ENCODE measurements at regions not wholly inside any gene's neighbourhood (a gene's known extent, or its start where the extent isn't known, plus 50 kb on each side); places are given as distances from the start of the nearest gene placed in this dataset.

DNA sequence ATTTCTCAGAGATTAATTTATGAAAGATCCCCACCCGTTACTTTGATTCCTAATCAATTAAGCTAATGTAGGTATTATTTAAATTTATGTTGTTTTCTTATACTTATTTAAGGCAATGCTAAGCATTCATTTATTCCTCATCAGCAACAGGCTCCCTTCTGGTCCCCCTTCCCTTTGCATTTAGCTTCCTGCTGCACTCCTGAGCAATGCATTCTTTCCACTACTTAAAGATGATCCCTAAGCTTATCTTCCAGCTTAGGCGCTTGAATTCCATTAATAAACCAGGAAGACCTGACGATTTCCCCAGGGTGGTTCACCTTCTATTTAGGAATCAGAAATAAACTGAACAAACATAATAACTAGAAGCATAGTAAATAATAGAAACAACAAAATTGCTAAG, 1003.1 kb downstream of the FSTL5 start:
- Histone ChIP-seq H3K27ac (ENCODE audit: low read length in 2 of 2) (no peak overlapping the region), H3K27me3 (replicated peaks in 1 of 4; ENCODE audit: control extremely low read depth in 1 of 4, control insufficient read depth in 3 of 4, insufficient read depth in 4 of 4, low read length in 3 of 4) (no peaks in the 10 kb centered on the region), H3K9me3 (ENCODE audit: control extremely low read depth in 1 of 3, control insufficient read depth in 2 of 3, insufficient read depth in 1 of 3, low read length in 2 of 3) (no peaks in the 10 kb centered on the region), H3K36me3 (replicated peaks in 1 of 2; ENCODE audit: control extremely low read depth in 1 of 2, control insufficient read depth in 1 of 2, extremely low read depth in 1 of 2, insufficient read depth in 2 of 2, low read length in 1 of 2) (no peaks in the 10 kb centered on the region), H3K9ac (ENCODE audit: low read length) (no peak overlapping the region), H4K20me1 (ENCODE audit: control insufficient read depth, insufficient read depth, low read length, poor library complexity, severe bottlenecking) (no peaks in the 10 kb centered on the region), H3K4me1 (ENCODE audit: control insufficient read depth in 2 of 2, insufficient read depth in 2 of 2, low read length in 2 of 2) (no peaks in the 10 kb centered on the region), H3K79me2 (ENCODE audit: control insufficient read depth, insufficient read depth, low read length) (no peaks in the 10 kb centered on the region), H3K4me2 (replicated peaks; ENCODE audit: low read depth, low read length, poor library complexity, severe bottlenecking) (no peak overlapping the region), H2AFZ (ENCODE audit: insufficient read depth, low read depth, low read length, poor library complexity, severe bottlenecking) (no peak overlapping the region), H3K4me3 (ENCODE audit: control extremely low read depth in 1 of 5, extremely low read depth in 1 of 5, insufficient read depth in 1 of 5, low read depth in 2 of 5, low read length in 4 of 5) (no peak overlapping the region)
- Mint-ChIP-seq H3K27me3 (no peaks in the 10 kb centered on the region), H3K27ac (no peak overlapping the region), H3K9me3 (ENCODE audit: insufficient read depth) (no peaks in the 10 kb centered on the region), H3K4me1 (no peaks in the 10 kb centered on the region), H3K4me3 (no peak overlapping the region)
- ChIA-PET POLR2A (no interaction called here), CTCF (no interaction called here)
- no peak for TF ChIP-seq EZH2 (IDR thresholded peaks at IDR 0.05; ENCODE audit: borderline replicate concordance, insufficient read depth, low read depth, low read length, poor library complexity, severe bottlenecking)
- TF ChIP-seq, protein P1, sequence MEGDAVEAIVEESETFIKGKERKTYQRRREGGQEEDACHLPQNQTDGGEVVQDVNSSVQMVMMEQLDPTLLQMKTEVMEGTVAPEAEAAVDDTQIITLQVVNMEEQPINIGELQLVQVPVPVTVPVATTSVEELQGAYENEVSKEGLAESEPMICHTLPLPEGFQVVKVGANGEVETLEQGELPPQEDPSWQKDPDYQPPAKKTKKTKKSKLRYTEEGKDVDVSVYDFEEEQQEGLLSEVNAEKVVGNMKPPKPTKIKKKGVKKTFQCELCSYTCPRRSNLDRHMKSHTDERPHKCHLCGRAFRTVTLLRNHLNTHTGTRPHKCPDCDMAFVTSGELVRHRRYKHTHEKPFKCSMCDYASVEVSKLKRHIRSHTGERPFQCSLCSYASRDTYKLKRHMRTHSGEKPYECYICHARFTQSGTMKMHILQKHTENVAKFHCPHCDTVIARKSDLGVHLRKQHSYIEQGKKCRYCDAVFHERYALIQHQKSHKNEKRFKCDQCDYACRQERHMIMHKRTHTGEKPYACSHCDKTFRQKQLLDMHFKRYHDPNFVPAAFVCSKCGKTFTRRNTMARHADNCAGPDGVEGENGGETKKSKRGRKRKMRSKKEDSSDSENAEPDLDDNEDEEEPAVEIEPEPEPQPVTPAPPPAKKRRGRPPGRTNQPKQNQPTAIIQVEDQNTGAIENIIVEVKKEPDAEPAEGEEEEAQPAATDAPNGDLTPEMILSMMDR (IDR thresholded peaks at IDR 0.05), result no peak
- no peak for ATAC-seq (ENCODE audit: low read depth)
- WGBS (ENCODE audit: insufficient coverage), result no CpG with 5 or more reads among the region's 3 CpGs
- DNase-seq, result no peak
- intact Hi-C loops (cut with micrococcal nuclease), result no loop called here

DNA sequence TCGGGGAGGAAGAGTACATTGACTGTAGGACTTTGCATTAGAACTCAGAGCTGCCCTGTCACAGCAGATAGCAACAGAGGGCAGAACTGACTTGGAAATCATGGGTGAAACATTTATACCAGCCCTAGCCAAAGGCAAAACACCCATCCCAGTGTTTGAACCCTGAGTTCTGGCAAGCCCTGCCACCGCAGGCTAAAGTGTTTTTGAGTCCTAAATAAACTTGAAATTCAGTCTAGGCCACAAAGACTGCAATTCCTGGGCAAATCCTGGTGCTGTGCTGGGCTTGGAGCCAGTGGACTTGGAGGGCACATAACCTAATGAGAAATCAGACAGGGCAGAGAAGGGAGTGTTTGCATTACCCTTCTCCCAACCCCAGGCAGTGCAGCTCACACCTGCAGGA, 1015.7 kb downstream of the FSTL5 start:
- ChIA-PET POLR2A (no interaction called here), CTCF (no interaction called here)
- peaks cover 0 to 16% (median 0%) of the 10 kb centered on the region in 3 donors for H3K9me3 ChIP-seq (ENCODE audit: control extremely low read depth in 1 of 3, control insufficient read depth in 2 of 3, insufficient read depth in 1 of 3, low read length in 2 of 3)
- no peaks in the 10 kb centered on the region for H3K36me3 ChIP-seq (replicated peaks in 1 of 2; ENCODE audit: control extremely low read depth in 1 of 2, control insufficient read depth in 1 of 2, extremely low read depth in 1 of 2, insufficient read depth in 2 of 2, low read length in 1 of 2)
- intact Hi-C loops (cut with micrococcal nuclease), result no loop called here
- WGBS (ENCODE audit: insufficient coverage), result 81% methylated on average over 2 of the region's 2 CpGs
- Mint-ChIP-seq H3K27ac (no peak overlapping the region), H3K27me3 (no peaks in the 10 kb centered on the region), H3K9me3 (ENCODE audit: insufficient read depth) (peaks cover 5% of the 10 kb centered on the region), H3K4me3 (no peak overlapping the region), H3K4me1 (no peaks in the 10 kb centered on the region)
- H3K79me2 ChIP-seq (ENCODE audit: control insufficient read depth, insufficient read depth, low read length), result no peaks in the 10 kb centered on the region
- H3K27me3 ChIP-seq (replicated peaks in 1 of 4; ENCODE audit: control extremely low read depth in 1 of 4, control insufficient read depth in 3 of 4, insufficient read depth in 4 of 4, low read length in 3 of 4), result no peaks in the 10 kb centered on the region
- H3K9ac ChIP-seq (ENCODE audit: low read length), result no peak overlapping the region
- H3K4me3 ChIP-seq (ENCODE audit: control extremely low read depth in 1 of 5, extremely low read depth in 1 of 5, insufficient read depth in 1 of 5, low read depth in 2 of 5, low read length in 4 of 5), result no peak overlapping the region
- H2AFZ ChIP-seq (ENCODE audit: insufficient read depth, low read depth, low read length, poor library complexity, severe bottlenecking), result no peak overlapping the region
- no peak overlapping the region for H3K27ac ChIP-seq (ENCODE audit: low read length in 2 of 2)
- no peaks in the 10 kb centered on the region for H4K20me1 ChIP-seq (ENCODE audit: control insufficient read depth, insufficient read depth, low read length, poor library complexity, severe bottlenecking)
- no peaks in the 10 kb centered on the region for H3K4me1 ChIP-seq (ENCODE audit: control insufficient read depth in 2 of 2, insufficient read depth in 2 of 2, low read length in 2 of 2)
- no peak for TF ChIP-seq EZH2 (IDR thresholded peaks at IDR 0.05; ENCODE audit: borderline replicate concordance, insufficient read depth, low read depth, low read length, poor library complexity, severe bottlenecking)
- TF ChIP-seq, protein P1 (IDR thresholded peaks at IDR 0.05), result no peak
- no peak overlapping the region for H3K4me2 ChIP-seq (replicated peaks; ENCODE audit: low read depth, low read length, poor library complexity, severe bottlenecking)
- ATAC-seq (ENCODE audit: low read depth) (no peak), DNase-seq (no peak)

All from B cell (primary cell).